Pancreas (tissue), 10 donors: ENCODE measurements at regions not wholly inside any gene's neighbourhood (a gene's known extent, or its start where the extent isn't known, plus 50 kb on each side); places are given as distances from the start of the nearest gene placed in this dataset.
A peak's percentile ranks its signal among the peaks of the same experiment; 100 is the strongest.

ENCODE experiments used
- ATAC-seq, 4 donors: fragments of 200-7000 bp; cut with Tn5 transposase; one replicate each; pipeline versions ENCODE4 v1.8.0 to v1.9.1; 2020; ENCODE audit warnings: mild to moderate bottlenecking in 4 of 4, moderate library complexity in 4 of 4
- DNase-seq, 6 donors: peaks; one replicate each; pipeline ENCODE4 v3.0.0-alpha.2; 2020
- FAIRE-seq: peaks from 2 replicates; lab custom pipeline; 2012; peaks lifted over from hg19 to GRCh38; lab: Jason Lieb, UNC
- H3K27ac ChIP-seq, 4 donors: fragments of 200-600 bp; sonication (generic); 1 replicate in 3 of 4; 2 replicates in 1 of 4; pipeline versions ENCODE4 v1.5.0 to v1.8.0; 2020
- H3K27me3 ChIP-seq, 4 donors: fragments of 200-600 bp; one replicate each; pipeline ENCODE4 v1.8.0; 2021
- H3K36me3 ChIP-seq, 3 donors: fragments of 200-600 bp; sonication (generic) in 1 of 3; one replicate each; pipeline versions ENCODE4 v1.5.0 to v1.8.0; 2020 to 2021
- H3K4me1 ChIP-seq, 3 donors: fragments of 200-600 bp; one replicate each; pipeline ENCODE4 v1.8.0; 2021
- H3K4me3 ChIP-seq, 4 donors: fragments of 200-600 bp; sonication (generic) in 2 of 4; one replicate each; pipeline versions ENCODE4 v1.5.0 to v1.8.0; 2020 to 2021
- H3K9me3 ChIP-seq, 4 donors: fragments of 200-600 bp; one replicate each; pipeline ENCODE4 v1.8.0; 2021
- CTCF ChIP-seq, 4 donors: fragments of 200-600 bp; sonication (generic) in 3 of 4; IDR thresholded peaks; one replicate each; pipeline versions ENCODE4 v1.5.0 to v1.8.0; 2021; ENCODE audit warnings: antibody characterized with exemption in 4 of 4
- WGBS, 2 donors: extraction: QIAGEN DNeasy Blood & Tissue Kit; methylation state at CpG; one replicate each; pipeline ENCODE4 v1.1.7; 2013; 5-methylcytosine and 5-hydroxymethylcytosine counted together
- intact Hi-C, 3 donors: fragments of 100-400 bp; cut with DNase I; formaldehyde crosslinking; loops; one replicate each; pipeline versions ENCODE4 v1.11.1 to v1.14.2; 2022
- donor health status: healthy with polysubstance abuse.
- donor health status: DM: no; HTN: no; CAD: no; lungs with moderate emphysema.
- donor health status: DM: no; HTN: no; CAD: no.
- donor health status: control.
- donor health status: control.
- donor health status: Bipolar disorder and iron deficiency.
- donor health status: DM: yes; HTN: yes; CAD: no.
- donor health status: DM: no; HTN: no; CAD: no.
- donor health status: DM: no; HTN: no; CAD: no.
- donor health status: DM: yes; HTN: yes; CAD: no.

GRCh38 chr7:85567983-85568382 lies 381.1 kb upstream of the SEMA3D start:
- DNase-seq (no peak), FAIRE-seq (no peak), ATAC-seq (no peak)
- Histone ChIP-seq H3K27me3 (no peaks in the 10 kb centered on the region), H3K4me1 (no peaks in the 10 kb centered on the region), H3K27ac (no peak overlapping the region), H3K36me3 (no peaks in the 10 kb centered on the region), H3K4me3 (no peak overlapping the region), H3K9me3 (no peaks in the 10 kb centered on the region)
- intact Hi-C loops: loop anchor here in 1 of 3 donors (10.0 kb wide), 1 partner anchor 523 kb away; no protein-coding TSS in a partner anchor
- no peak for TF ChIP-seq CTCF (IDR thresholded peaks at IDR 0.05)

GRCh38 chr7:85566095-85566794 lies 379.4 kb upstream of the SEMA3D start:
- Histone ChIP-seq H3K4me1 (no peaks in the 10 kb centered on the region), H3K9me3 (no peaks in the 10 kb centered on the region), H3K27me3 (no peaks in the 10 kb centered on the region), H3K4me3 (no peak overlapping the region), H3K27ac (no peak overlapping the region), H3K36me3 (no peaks in the 10 kb centered on the region)
- 82 to 92% methylated on average over 14 of the region's 14 CpGs for WGBS, 2 donors
- no peak for ATAC-seq
- no peak for FAIRE-seq
- TF ChIP-seq CTCF (IDR thresholded peaks at IDR 0.05): no peak
- intact Hi-C loops: loop anchor here in 1 of 3 donors (10.0 kb wide), 1 partner anchor 521 kb away; no protein-coding TSS in a partner anchor
- peak in 1 of 6 donors; percentile 10 for DNase-seq

GRCh38 chr7:85565276-85565675 lies 378.4 kb upstream of the SEMA3D start:
- no peak overlapping the region for H3K27ac ChIP-seq
- H3K4me3 ChIP-seq: no peak overlapping the region
- no peaks in the 10 kb centered on the region for H3K4me1 ChIP-seq
- FAIRE-seq (no peak), ATAC-seq (no peak), DNase-seq (no peak)
- TF ChIP-seq CTCF (IDR thresholded peaks at IDR 0.05): no peak
- intact Hi-C loops: loop anchor here in 1 of 3 donors (10.0 kb wide), 1 partner anchor 520 kb away; no protein-coding TSS in a partner anchor
- H3K36me3 ChIP-seq: no peaks in the 10 kb centered on the region
- H3K9me3 ChIP-seq: no peaks in the 10 kb centered on the region
- no peaks in the 10 kb centered on the region for H3K27me3 ChIP-seq

- intact Hi-C loops: loop anchor here in 1 of 3 donors (10.0 kb wide), 1 partner anchor 520 kb away; no protein-coding TSS in a partner anchor
- Histone ChIP-seq H3K4me3 (no peak overlapping the region), H3K27me3 (no peaks in the 10 kb centered on the region), H3K36me3 (no peaks in the 10 kb centered on the region), H3K4me1 (no peaks in the 10 kb centered on the region), H3K9me3 (no peaks in the 10 kb centered on the region), H3K27ac (no peak overlapping the region)
- ATAC-seq (no peak), DNase-seq (no peak), FAIRE-seq (no peak)
- WGBS, 2 donors: 49 to 62% methylated on average over 3 of the region's 3 CpGs
- TF ChIP-seq CTCF (IDR thresholded peaks at IDR 0.05): no peak
Observed at GRCh38 chr7:85564861-85565260, 378.0 kb upstream of the SEMA3D start.

GRCh38 chr7:85561706-85562105 lies 374.9 kb upstream of the SEMA3D start:
- intact Hi-C loops: loop anchor here in 1 of 3 donors (10.0 kb wide), 1 partner anchor 517 kb away; no protein-coding TSS in a partner anchor
- ATAC-seq (no peak), DNase-seq (no peak), FAIRE-seq (no peak)
- no peak for TF ChIP-seq CTCF (IDR thresholded peaks at IDR 0.05)
- Histone ChIP-seq H3K36me3 (no peaks in the 10 kb centered on the region), H3K4me1 (no peaks in the 10 kb centered on the region), H3K9me3 (no peaks in the 10 kb centered on the region), H3K27ac (no peak overlapping the region), H3K27me3 (no peaks in the 10 kb centered on the region), H3K4me3 (no peak overlapping the region)
